Stimulated activated naive B cell treated with anti-CD40 and anti-IgM and Interleukin-4, amounts not matched to agents 10 μg/mL and 1 μg/mL and 100 μg/mL, for 72 hours (primary cell): ENCODE measurements at regions not wholly inside any gene's neighbourhood (a gene's known extent, or its start where the extent isn't known, plus 50 kb on each side); places are given as distances from the start of the nearest gene placed in this dataset.
"Not testable (repeated sequence)": the region's sequence is repeated elsewhere in the genome, so short reads cannot be mapped to it uniquely, and the experiment has no call there.

Experiments used
- ATAC-seq, 2 donors: fragments of 150-1000 bp; cut with Tn5 transposase; replicated peaks; 2 replicates each; pipeline ENCODE4 v1.10.0; 2021; ENCODE audit warnings: moderate library complexity in 1 of 2
- DNase-seq: peaks from one replicate; pipeline ENCODE4 v3.0.0; 2021
- H3K27ac Mint-ChIP-seq: one replicate; pipeline ENCODE4 v1.8.0; 2022; ENCODE audit warnings: mild to moderate bottlenecking, mixed read lengths
- H3K27me3 Mint-ChIP-seq, 2 donors: one replicate each; pipeline ENCODE4 v1.8.0; 2022; ENCODE audit warnings: mixed read lengths in 2 of 2
- H3K36me3 Mint-ChIP-seq, 2 donors: one replicate each; pipeline ENCODE4 v1.8.0; 2022; ENCODE audit warnings: mixed read lengths in 2 of 2, mild to moderate bottlenecking in 1 of 2
- H3K4me1 Mint-ChIP-seq, 2 donors: one replicate each; pipeline ENCODE4 v1.8.0; 2022; ENCODE audit warnings: mixed read lengths in 2 of 2, mild to moderate bottlenecking in 1 of 2
- H3K4me3 Mint-ChIP-seq, 2 donors: one replicate each; pipeline ENCODE4 v1.8.0; 2022; ENCODE audit warnings: mild to moderate bottlenecking in 2 of 2, mixed read lengths in 2 of 2, moderate library complexity in 1 of 2
- H3K9me3 Mint-ChIP-seq, 2 donors: one replicate each; pipeline ENCODE4 v1.8.0; 2022; ENCODE audit warnings: mixed read lengths in 2 of 2, mild to moderate bottlenecking in 1 of 2

- Mint-ChIP-seq H3K27me3 (no peaks in the 10 kb centered on the region), H3K4me1 (no peaks in the 10 kb centered on the region), H3K36me3 (no peaks in the 10 kb centered on the region), H3K9me3 (peaks cover 4 to 5% of the 10 kb centered on the region in 2 donors), H3K27ac (no peak overlapping the region), H3K4me3 (no peak overlapping the region)
- ATAC-seq: no peak
- DNase-seq: no peak
Measured at GRCh38 chr6:82616386-82617028, 252.9 kb downstream of the TPBG start.

- Mint-ChIP-seq H3K4me3 (no peak overlapping the region), H3K9me3 (peaks cover 13 to 14% of the 10 kb centered on the region in 2 donors), H3K27me3 (no peaks in the 10 kb centered on the region), H3K36me3 (no peaks in the 10 kb centered on the region), H3K4me1 (no peaks in the 10 kb centered on the region), H3K27ac (no peak overlapping the region)
- ATAC-seq: no peak
- no peak for DNase-seq
Measured at GRCh38 chr6:82617648-82618047, 254.0 kb downstream of the TPBG start.

GRCh38 chr6:82619573-82619972 is 256.0 kb downstream of the TPBG start:
- Mint-ChIP-seq H3K27me3 (no peaks in the 10 kb centered on the region), H3K4me3 (no peak overlapping the region), H3K4me1 (no peaks in the 10 kb centered on the region), H3K36me3 (no peaks in the 10 kb centered on the region), H3K9me3 (peaks cover 13 to 15% of the 10 kb centered on the region in 2 donors), H3K27ac (no peak overlapping the region)
- DNase-seq (no peak), ATAC-seq (no peak)

GRCh38 chr6:82622461-82622860 is 258.8 kb downstream of the TPBG start:
- Mint-ChIP-seq H3K27me3 (no peaks in the 10 kb centered on the region), H3K4me1 (no peaks in the 10 kb centered on the region), H3K9me3 (peaks cover 13 to 17% of the 10 kb centered on the region in 2 donors), H3K4me3 (no peak overlapping the region), H3K27ac (no peak overlapping the region), H3K36me3 (no peaks in the 10 kb centered on the region)
- DNase-seq (no peak), ATAC-seq (no peak)

GRCh38 chr6:82624251-82624650 is 260.6 kb downstream of the TPBG start:
- Mint-ChIP-seq H3K9me3 (peaks cover 11 to 17% of the 10 kb centered on the region in 2 donors), H3K4me1 (no peaks in the 10 kb centered on the region), H3K27ac (no peak overlapping the region), H3K36me3 (no peaks in the 10 kb centered on the region), H3K27me3 (no peaks in the 10 kb centered on the region), H3K4me3 (no peak overlapping the region)
- ATAC-seq (no peak), DNase-seq (no peak)

- DNase-seq, H3K36me3 Mint-ChIP-seq, H3K27ac Mint-ChIP-seq, H3K4me1 Mint-ChIP-seq, H3K27me3 Mint-ChIP-seq, ATAC-seq, H3K4me3 Mint-ChIP-seq: not testable (repeated sequence)
- peaks cover 4 to 10% of the 10 kb centered on the region in 2 donors for H3K9me3 Mint-ChIP-seq
Measured at GRCh38 chr6:82626946-82627345, 263.3 kb downstream of the TPBG start.

- H3K9me3 Mint-ChIP-seq: peaks cover 2 to 3% of the 10 kb centered on the region in 2 donors
- H3K4me1 Mint-ChIP-seq: no peaks in the 10 kb centered on the region
Measured at GRCh38 chr6:82629921-82630320, 266.3 kb downstream of the TPBG start.

GRCh38 chr6:82641677-82642076 is 278.1 kb downstream of the TPBG start:
- no peak overlapping the region for H3K4me3 Mint-ChIP-seq
- H3K27me3 Mint-ChIP-seq: no peaks in the 10 kb centered on the region
- H3K4me1 Mint-ChIP-seq: no peaks in the 10 kb centered on the region
- peaks cover 4 to 13% of the 10 kb centered on the region in 2 donors for H3K9me3 Mint-ChIP-seq
- DNase-seq (no peak), ATAC-seq (no peak)
- H3K27ac Mint-ChIP-seq: no peak overlapping the region
- no peaks in the 10 kb centered on the region for H3K36me3 Mint-ChIP-seq

More at GRCh38 chr6:82629921-82630320, 266.3 kb downstream of the TPBG start:
- ATAC-seq (no peak), DNase-seq (no peak)
- H3K36me3 Mint-ChIP-seq: no peaks in the 10 kb centered on the region
- H3K27ac Mint-ChIP-seq: no peak overlapping the region
- H3K4me3 Mint-ChIP-seq: no peak overlapping the region
- no peaks in the 10 kb centered on the region for H3K27me3 Mint-ChIP-seq

GRCh38 chr6:82645536-82646230 is 282.1 kb downstream of the TPBG start:
- H3K4me3 Mint-ChIP-seq: no peak overlapping the region
- peaks cover 0 to 12% of the 10 kb centered on the region in 2 donors for H3K9me3 Mint-ChIP-seq
- DNase-seq (no peak), ATAC-seq (no peak)
- no peak overlapping the region for H3K27ac Mint-ChIP-seq
- no peaks in the 10 kb centered on the region for H3K36me3 Mint-ChIP-seq
- H3K4me1 Mint-ChIP-seq: no peaks in the 10 kb centered on the region
- H3K27me3 Mint-ChIP-seq: no peaks in the 10 kb centered on the region

GRCh38 chr6:82646231-82646615 is 282.6 kb downstream of the TPBG start:
- Mint-ChIP-seq H3K27ac (no peak overlapping the region), H3K4me1 (no peaks in the 10 kb centered on the region), H3K4me3 (no peak overlapping the region), H3K27me3 (no peaks in the 10 kb centered on the region), H3K36me3 (no peaks in the 10 kb centered on the region), H3K9me3 (peaks cover 0 to 10% of the 10 kb centered on the region in 2 donors)
- DNase-seq (no peak), ATAC-seq (no peak)

- Mint-ChIP-seq H3K4me3 (no peak overlapping the region), H3K27me3 (no peaks in the 10 kb centered on the region), H3K36me3 (no peaks in the 10 kb centered on the region), H3K4me1 (no peaks in the 10 kb centered on the region), H3K9me3 (peaks cover 0 to 6% of the 10 kb centered on the region in 2 donors), H3K27ac (no peak overlapping the region)
- DNase-seq (no peak), ATAC-seq (no peak)
Measured at GRCh38 chr6:82651845-82652335, 288.3 kb downstream of the TPBG start.

- Mint-ChIP-seq H3K27ac (no peak overlapping the region), H3K4me3 (no peak overlapping the region), H3K4me1 (no peaks in the 10 kb centered on the region), H3K27me3 (no peaks in the 10 kb centered on the region), H3K9me3 (peaks cover 10 to 16% of the 10 kb centered on the region in 2 donors), H3K36me3 (no peaks in the 10 kb centered on the region)
- no peak for ATAC-seq
- no peak for DNase-seq
Measured at GRCh38 chr6:82679232-82679631, 315.6 kb downstream of the TPBG start.

GRCh38 chr6:82680192-82680591 is 316.6 kb downstream of the TPBG start:
- Mint-ChIP-seq H3K4me3 (no peak overlapping the region), H3K36me3 (no peaks in the 10 kb centered on the region), H3K4me1 (no peaks in the 10 kb centered on the region), H3K9me3 (peaks cover 10 to 15% of the 10 kb centered on the region in 2 donors), H3K27ac (no peak overlapping the region), H3K27me3 (no peaks in the 10 kb centered on the region)
- DNase-seq (no peak), ATAC-seq (no peak)

- Mint-ChIP-seq H3K27ac (no peak overlapping the region), H3K36me3 (no peaks in the 10 kb centered on the region), H3K4me3 (no peak overlapping the region), H3K27me3 (no peaks in the 10 kb centered on the region), H3K4me1 (no peaks in the 10 kb centered on the region), H3K9me3 (peaks cover 10 to 17% of the 10 kb centered on the region in 2 donors)
- ATAC-seq: no peak
- no peak for DNase-seq
Measured at GRCh38 chr6:82681119-82681714, 317.6 kb downstream of the TPBG start.

- DNase-seq: no peak
- ATAC-seq: no peak
- no peak overlapping the region for H3K27ac Mint-ChIP-seq
Measured at GRCh38 chr6:82686719-82687118, 323.1 kb downstream of the TPBG start.

More at GRCh38 chr6:82686719-82687118, 323.1 kb downstream of the TPBG start:
- Mint-ChIP-seq H3K4me3 (no peak overlapping the region), H3K36me3 (no peaks in the 10 kb centered on the region), H3K9me3 (peaks cover 0 to 4% of the 10 kb centered on the region in 2 donors), H3K27me3 (no peaks in the 10 kb centered on the region), H3K4me1 (no peaks in the 10 kb centered on the region)
